Uterus (tissue), 3 donors: ENCODE measurements at regions not wholly inside any gene's neighbourhood (a gene's known extent, or its start where the extent isn't known, plus 50 kb on each side); places are given as distances from the start of the nearest gene placed in this dataset.
A peak's percentile ranks its signal among the peaks of the same experiment; 100 is the strongest.

Source experiments
- DNase-seq, 2 donors: peaks; one replicate each; pipeline ENCODE4 v3.0.0-alpha.2; 2019 to 2020
- H3K27ac ChIP-seq, 2 donors: fragments of 200-600 bp; sonication (generic); 1 replicate in 1 of 2; 2 replicates in 1 of 2; pipeline ENCODE4 v1.5.1; 2016 to 2018
- H3K27me3 ChIP-seq, 2 donors: fragments of 200-600 bp; sonication (generic); one replicate each; pipeline ENCODE4 v1.5.1; 2018 to 2019; ENCODE audit warnings: control low read depth in 1 of 2
- H3K36me3 ChIP-seq, 2 donors: fragments of 200-600 bp; sonication (generic); one replicate each; pipeline ENCODE4 v1.5.1; 2019; ENCODE audit warnings: control low read depth in 1 of 2
- H3K4me1 ChIP-seq, 2 donors: fragments of 200-600 bp; sonication (generic); one replicate each; pipeline ENCODE4 v1.5.1; 2018 to 2019; ENCODE audit warnings: control low read depth in 1 of 2
- H3K4me3 ChIP-seq, 2 donors: fragments of 200-600 bp; sonication (generic); 1 replicate in 1 of 2; 2 replicates in 1 of 2; pipeline ENCODE4 v1.5.1; 2018 to 2019; ENCODE audit warnings: mild to moderate bottlenecking in 1 of 2
- H3K9me3 ChIP-seq, 2 donors: fragments of 200-600 bp; sonication (generic); one replicate each; pipeline ENCODE4 v1.5.1; 2019; ENCODE audit warnings: control low read depth in 1 of 2
- POLR2A ChIP-seq, 2 donors: fragments of 450-650 bp; IDR thresholded peaks; one replicate each; pipeline ENCODE4 v1.6.1; 2016; ENCODE audit warnings: antibody characterized with exemption in 2 of 2, mild to moderate bottlenecking in 1 of 2, moderate library complexity in 1 of 2
- intact Hi-C: fragments of 100-400 bp; cut with DNase I; formaldehyde crosslinking; loops from one replicate; pipeline ENCODE4 v1.15.1; 2023; ENCODE audit warnings: low total_unique reads
- TF ChIP-seq, protein P1 (sequence below), 4 experiments: fragments of 200-600 bp in 2 of 4; fragments of 450-650 bp in 2 of 4; sonication (generic) in 2 of 4; IDR thresholded peaks; one replicate each; pipeline ENCODE4 v1.5.1; 2016 to 2019; ENCODE audit warnings: antibody characterized with exemption in 4 of 4, mild to moderate bottlenecking in 2 of 4, moderate library complexity in 1 of 4
- donor health status: DM: yes; HTN: yes; CAD: no.

DNA sequence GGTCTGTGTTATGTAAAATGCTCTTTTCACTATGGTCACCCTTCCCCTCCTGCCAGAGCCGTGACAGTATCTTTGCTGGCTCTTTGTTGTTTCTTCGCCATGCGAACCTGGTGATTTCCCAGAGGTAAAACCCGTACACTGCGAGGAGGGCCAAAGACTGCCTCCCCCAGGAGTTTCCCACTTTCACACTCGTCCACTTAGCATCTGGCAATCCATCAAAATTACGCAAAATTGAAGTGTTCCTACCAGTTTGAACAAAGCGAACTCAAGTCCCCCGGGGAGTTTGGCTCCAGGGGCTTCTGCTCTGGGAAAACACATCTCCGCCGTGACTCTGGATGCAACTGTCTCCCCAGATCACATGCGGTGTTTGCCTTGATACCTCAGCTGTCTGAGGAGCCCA, 239.9 kb downstream of the FAM43A start:
- no peak overlapping the region for H3K27ac ChIP-seq
- no peaks in the 10 kb centered on the region for H3K4me1 ChIP-seq
- no peak for DNase-seq
- H3K9me3 ChIP-seq = no peaks in the 10 kb centered on the region
- no peaks in the 10 kb centered on the region for H3K36me3 ChIP-seq
- H3K27me3 ChIP-seq = no peaks in the 10 kb centered on the region
- no peak for TF ChIP-seq POLR2A (IDR thresholded peaks at IDR 0.05)
- TF ChIP-seq, protein P1, sequence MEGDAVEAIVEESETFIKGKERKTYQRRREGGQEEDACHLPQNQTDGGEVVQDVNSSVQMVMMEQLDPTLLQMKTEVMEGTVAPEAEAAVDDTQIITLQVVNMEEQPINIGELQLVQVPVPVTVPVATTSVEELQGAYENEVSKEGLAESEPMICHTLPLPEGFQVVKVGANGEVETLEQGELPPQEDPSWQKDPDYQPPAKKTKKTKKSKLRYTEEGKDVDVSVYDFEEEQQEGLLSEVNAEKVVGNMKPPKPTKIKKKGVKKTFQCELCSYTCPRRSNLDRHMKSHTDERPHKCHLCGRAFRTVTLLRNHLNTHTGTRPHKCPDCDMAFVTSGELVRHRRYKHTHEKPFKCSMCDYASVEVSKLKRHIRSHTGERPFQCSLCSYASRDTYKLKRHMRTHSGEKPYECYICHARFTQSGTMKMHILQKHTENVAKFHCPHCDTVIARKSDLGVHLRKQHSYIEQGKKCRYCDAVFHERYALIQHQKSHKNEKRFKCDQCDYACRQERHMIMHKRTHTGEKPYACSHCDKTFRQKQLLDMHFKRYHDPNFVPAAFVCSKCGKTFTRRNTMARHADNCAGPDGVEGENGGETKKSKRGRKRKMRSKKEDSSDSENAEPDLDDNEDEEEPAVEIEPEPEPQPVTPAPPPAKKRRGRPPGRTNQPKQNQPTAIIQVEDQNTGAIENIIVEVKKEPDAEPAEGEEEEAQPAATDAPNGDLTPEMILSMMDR (IDR thresholded peaks at IDR 0.05) = no peak
- no peak overlapping the region for H3K4me3 ChIP-seq
- intact Hi-C loops = no loop called here

DNA sequence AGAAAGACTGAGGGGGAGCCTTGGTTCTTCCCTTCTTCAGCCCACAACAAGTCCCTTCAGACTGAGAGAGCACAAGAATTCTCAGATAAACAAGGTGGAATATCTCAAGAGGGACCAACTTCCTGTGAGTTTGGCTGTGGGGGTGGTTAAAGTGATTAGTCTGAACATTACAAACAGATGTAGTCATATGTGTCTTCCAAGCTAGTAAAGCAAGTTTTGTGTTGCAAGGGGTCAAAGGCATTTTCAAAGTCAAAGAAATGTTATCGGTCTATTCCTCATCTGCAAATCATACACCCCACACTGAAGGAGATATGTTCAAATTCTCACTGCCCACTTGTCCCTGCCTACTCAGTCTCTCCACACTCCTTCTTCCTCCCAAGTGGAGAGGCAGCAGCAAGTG, 242.5 kb downstream of the FAM43A start:
- Histone ChIP-seq H3K27ac (no peak overlapping the region), H3K4me3 (no peak overlapping the region), H3K9me3 (no peaks in the 10 kb centered on the region), H3K4me1 (no peaks in the 10 kb centered on the region), H3K27me3 (no peaks in the 10 kb centered on the region), H3K36me3 (no peaks in the 10 kb centered on the region)
- DNase-seq = no peak
- intact Hi-C loops = no loop called here
- no peak for TF ChIP-seq POLR2A (IDR thresholded peaks at IDR 0.05)
- TF ChIP-seq, protein P1 (IDR thresholded peaks at IDR 0.05) = no peak

DNA sequence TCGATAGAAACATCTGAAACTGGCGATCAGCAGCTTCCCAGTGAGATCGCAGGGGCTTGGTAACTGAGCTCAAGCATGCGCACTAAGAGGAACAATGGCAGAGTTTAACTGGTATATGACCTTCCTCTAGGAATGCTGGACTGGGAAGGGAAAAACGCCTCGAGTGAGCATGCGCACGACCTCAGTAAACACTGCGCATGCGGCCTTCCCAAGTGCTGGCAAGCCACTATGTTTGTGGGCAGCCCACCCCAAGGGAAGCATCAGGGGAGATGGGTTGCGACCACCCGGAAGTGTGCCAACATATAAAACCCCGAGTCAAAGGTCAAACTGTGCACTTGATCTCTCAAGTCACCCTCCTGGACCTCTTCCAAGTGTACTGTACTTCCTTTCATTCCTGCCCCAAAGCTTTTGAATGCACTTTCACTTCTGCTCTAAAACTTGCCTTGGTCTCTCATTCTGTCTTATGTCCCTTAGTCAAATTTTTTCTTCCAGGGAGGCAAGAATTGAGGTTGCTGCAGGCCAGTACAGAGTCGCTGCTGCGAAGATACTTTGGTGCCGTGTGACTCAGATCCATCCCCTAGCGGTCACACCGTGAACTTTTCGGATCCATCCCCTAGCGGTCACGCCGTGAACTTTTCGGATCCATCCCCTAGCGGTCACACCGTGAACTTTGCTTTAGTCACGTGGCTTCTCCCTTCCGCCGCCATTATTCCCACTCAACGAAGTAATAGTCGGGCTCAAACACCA, 243.3 kb downstream of the FAM43A start:
- intact Hi-C loops = no loop called here
- H3K27ac ChIP-seq = no peak overlapping the region
- DNase-seq = no peak

DNA sequence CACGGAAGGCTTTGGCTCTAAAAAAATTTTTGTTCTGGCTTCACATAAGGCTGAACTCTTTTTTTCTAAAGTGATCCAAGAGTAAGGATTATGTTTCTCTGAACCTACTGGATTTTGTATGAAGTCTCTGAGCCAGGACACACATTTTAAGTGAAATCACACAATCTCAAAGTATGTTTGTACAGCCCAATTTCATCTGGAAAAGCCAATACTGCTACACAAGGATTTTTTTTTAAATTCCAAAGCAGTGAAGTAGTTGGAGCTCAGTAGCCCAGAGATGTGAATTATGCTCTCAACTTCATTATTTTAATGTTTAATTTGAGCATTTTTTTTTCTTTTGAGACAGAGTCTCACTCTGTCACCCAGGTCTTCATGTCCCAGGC, 243.9 kb downstream of the FAM43A start:
- no peak overlapping the region for H3K27ac ChIP-seq
- H3K27me3 ChIP-seq = no peaks in the 10 kb centered on the region
- intact Hi-C loops = no loop called here
- no peaks in the 10 kb centered on the region for H3K9me3 ChIP-seq
- no peaks in the 10 kb centered on the region for H3K4me1 ChIP-seq
- H3K36me3 ChIP-seq = no peaks in the 10 kb centered on the region
- DNase-seq = no peak
- TF ChIP-seq, protein P1 (IDR thresholded peaks at IDR 0.05) = no peak
- no peak for TF ChIP-seq POLR2A (IDR thresholded peaks at IDR 0.05)
- no peak overlapping the region for H3K4me3 ChIP-seq

More for the DNA sequence above, 243.3 kb downstream of the FAM43A start:
- Histone ChIP-seq H3K9me3 (no peaks in the 10 kb centered on the region), H3K36me3 (no peaks in the 10 kb centered on the region), H3K4me3 (no peak overlapping the region), H3K4me1 (no peaks in the 10 kb centered on the region), H3K27me3 (no peaks in the 10 kb centered on the region)
- TF ChIP-seq, protein P1 (IDR thresholded peaks at IDR 0.05) = no peak

DNA sequence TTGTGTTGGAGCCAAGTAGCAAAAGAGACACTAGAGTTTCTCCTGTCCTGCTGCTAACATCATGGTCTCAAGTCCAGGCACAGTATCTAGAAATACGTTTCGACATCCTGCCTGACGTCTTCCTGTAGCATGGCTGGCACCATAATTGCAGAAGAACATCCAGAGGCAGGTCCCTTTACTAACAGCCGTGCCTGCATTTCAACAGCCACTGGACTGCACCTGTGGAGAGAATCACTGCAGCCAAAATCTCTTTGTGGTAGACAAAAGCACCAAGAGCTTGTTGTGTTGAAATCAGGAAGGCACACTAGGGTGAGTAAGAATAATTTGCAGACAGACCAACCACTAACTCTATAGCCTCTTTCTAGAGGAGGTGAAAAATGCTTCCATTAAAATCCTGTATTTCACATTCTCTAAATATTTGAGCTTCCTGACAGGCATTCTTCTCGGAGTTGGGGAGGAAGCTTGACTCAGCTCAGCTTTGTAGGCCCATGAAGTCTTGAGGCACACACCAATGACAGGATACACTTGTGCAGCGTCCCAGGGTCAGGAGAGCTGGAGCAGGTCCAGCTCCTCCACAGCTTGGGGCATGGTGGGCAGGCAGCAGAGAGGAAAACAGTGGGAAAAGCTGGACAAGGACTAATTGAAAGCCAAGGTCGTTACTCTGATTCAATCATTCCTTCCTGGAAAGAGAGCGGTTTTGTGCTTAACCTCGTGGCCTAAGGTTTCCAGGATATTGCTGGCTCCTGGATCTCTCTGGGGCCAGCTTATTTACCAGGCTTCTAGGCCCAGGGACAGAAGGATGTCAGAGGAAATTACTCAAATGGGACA, 244.9 kb downstream of the FAM43A start:
- Histone ChIP-seq H3K27ac (peak overlapping the region; percentile 25 to 49), H3K4me3 (no peak overlapping the region), H3K4me1 (no peaks in the 10 kb centered on the region), H3K9me3 (no peaks in the 10 kb centered on the region), H3K27me3 (no peaks in the 10 kb centered on the region), H3K36me3 (no peaks in the 10 kb centered on the region)
- TF ChIP-seq, protein P1 (IDR thresholded peaks at IDR 0.05) = no peak
- TF ChIP-seq POLR2A (IDR thresholded peaks at IDR 0.05) = no peak
- DNase-seq = peak in 1 of 2 donors; percentile 61
- intact Hi-C loops = no loop called here
